Spleen (tissue), 11 donors: ENCODE measurements at regions not wholly inside any gene's neighbourhood (a gene's known extent, or its start where the extent isn't known, plus 50 kb on each side); places are given as distances from the start of the nearest gene placed in this dataset.

Experiments used
- DNase-seq: peaks from one replicate; pipeline ENCODE4 v3.0.0-alpha.2; 2020
- H3K27ac ChIP-seq, 8 donors: fragments of 200-600 bp; sonication (generic) in 7 of 8; 1 replicate in 4 of 8; 2 replicates in 4 of 8; pipeline versions ENCODE4 v1.5.0 to v1.8.0; 2016 to 2021; ENCODE audit warnings: inconsistent platforms in 4 of 8, mild to moderate bottlenecking in 4 of 8, moderate library complexity in 1 of 8
- H3K27me3 ChIP-seq, 7 donors: fragments of 200-600 bp; sonication (generic) in 6 of 7; replicated peaks in 1 of 7; 1 replicate in 4 of 7; 2 replicates in 3 of 7; pipeline versions ENCODE4 v1.5.0 to v1.8.0; 2016 to 2021; ENCODE audit warnings: inconsistent platforms in 3 of 7, mild to moderate bottlenecking in 1 of 7
- H3K36me3 ChIP-seq, 6 donors: fragments of 200-600 bp; sonication (generic) in 5 of 6; 1 replicate in 4 of 6; 2 replicates in 2 of 6; pipeline versions ENCODE4 v1.5.0 to v1.8.0; 2016 to 2021; ENCODE audit warnings: inconsistent platforms in 2 of 6
- H3K4me1 ChIP-seq, 6 donors: fragments of 200-600 bp; sonication (generic) in 5 of 6; 1 replicate in 3 of 6; 2 replicates in 3 of 6; pipeline versions ENCODE4 v1.5.0 to v1.8.0; 2016 to 2021; ENCODE audit warnings: inconsistent platforms in 3 of 6
- H3K4me3 ChIP-seq, 8 donors: fragments of 200-600 bp; sonication (generic) in 7 of 8; 1 replicate in 4 of 8; 2 replicates in 4 of 8; pipeline versions ENCODE4 v1.5.0 to v1.8.0; 2016 to 2021; ENCODE audit warnings: inconsistent platforms in 4 of 8, mild to moderate bottlenecking in 4 of 8, moderate library complexity in 2 of 8
- H3K9me3 ChIP-seq, 8 donors: fragments of 200-600 bp; sonication (generic) in 7 of 8; 1 replicate in 4 of 8; 2 replicates in 4 of 8; pipeline versions ENCODE4 v1.5.0 to v1.8.0; 2016 to 2021; ENCODE audit warnings: inconsistent platforms in 4 of 8
- POLR2A ChIP-seq, 3 donors: fragments of 450-650 bp; IDR thresholded peaks; one replicate each; pipeline ENCODE4 v1.5.1; 2017; ENCODE audit warnings: antibody characterized with exemption in 3 of 3, mild to moderate bottlenecking in 1 of 3
- POLR2AphosphoS5 ChIP-seq, 3 donors: sonication (generic); formaldehyde crosslinking; IDR thresholded peaks; one replicate each; pipeline ENCODE4 v1.5.1; 2017; ENCODE audit warnings: antibody characterized with exemption in 3 of 3
- WGBS, 5 donors: extraction: QIAGEN DNeasy Blood & Tissue Kit in 3 of 5; methylation state at CpG; one replicate each; pipeline versions ENCODE4 v1.1.5 to v1.1.7; 2013 to 2018; 5-methylcytosine and 5-hydroxymethylcytosine counted together
- intact Hi-C: fragments of 100-400 bp; cut with DNase I; formaldehyde crosslinking; loops from one replicate; pipeline ENCODE4 v1.15.0; 2023; ENCODE audit warnings: low total_unique reads
- TF ChIP-seq, protein P1 (sequence below), 11 experiments: fragments of 200-600 bp in 7 of 11; fragments of 450-650 bp in 4 of 11; sonication (generic) in 4 of 11; IDR thresholded peaks in 8 of 11; conservative IDR thresholded peaks in 3 of 11; 1 replicate in 7 of 11; 2 replicates in 4 of 11; pipeline versions ENCODE4 v1.4.0 to v1.8.0; 2016 to 2021; ENCODE audit warnings: antibody characterized with exemption in 11 of 11, inconsistent platforms in 4 of 11, mild to moderate bottlenecking in 1 of 11
- donor health status: healthy with polysubstance abuse.
- donor health status: DM: no; HTN: no; CAD: no; lungs with moderate emphysema.
- donor health status: DM: no; HTN: no; CAD: no.
- donor health status: Bipolar disorder and iron deficiency.
- donor health status: healthy.
- donor health status: DM: no; HTN: no; CAD: no.
- donor health status: DM: yes; HTN: yes; CAD: no.

DNA sequence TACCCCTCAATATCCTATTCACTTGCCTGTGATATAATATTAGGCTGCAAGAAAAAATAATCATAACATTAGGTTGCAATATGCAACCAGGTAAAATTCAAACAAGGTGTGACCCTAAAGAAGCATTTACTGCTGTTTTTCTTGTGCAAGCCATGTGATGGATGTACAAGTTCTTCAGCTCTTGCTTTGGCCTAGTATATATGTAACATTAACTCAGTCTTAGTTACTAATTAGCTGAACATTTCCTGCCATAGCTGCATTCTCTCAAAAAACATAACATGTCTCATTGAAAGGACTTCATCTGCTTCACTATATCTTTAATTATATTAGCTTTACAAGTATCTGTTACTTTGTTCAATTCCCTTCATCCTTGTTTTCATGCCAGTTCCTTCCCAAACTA lies 406.8 kb upstream of the HTR2A start:
- intact Hi-C loops, result no loop called here

DNA sequence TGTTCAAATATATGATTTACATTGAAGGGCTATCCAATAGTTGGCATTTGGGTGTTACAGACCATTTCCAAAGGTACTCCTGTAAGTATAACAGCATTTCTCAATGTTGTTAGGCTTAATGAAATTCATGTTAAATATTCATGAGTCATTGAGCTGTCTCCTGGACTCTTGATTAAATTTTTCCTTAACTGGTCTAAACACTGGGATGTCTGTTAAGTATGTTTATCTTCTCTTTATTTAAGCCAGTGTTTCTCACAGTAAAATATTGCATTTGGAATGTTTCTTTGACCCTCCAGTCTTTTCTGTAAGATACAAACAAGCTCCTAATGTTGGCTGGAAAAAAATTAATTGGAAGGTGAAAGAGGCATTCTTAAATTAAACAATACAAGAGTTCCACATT lies 402.5 kb upstream of the HTR2A start:
- no peak for DNase-seq
- no peaks in the 10 kb centered on the region for H3K4me1 ChIP-seq
- intact Hi-C loops, result no loop called here

More for the DNA sequence above, 406.8 kb upstream of the HTR2A start:
- no peak overlapping the region for H3K4me3 ChIP-seq
- H3K27ac ChIP-seq, result no peak overlapping the region
- no peaks in the 10 kb centered on the region for H3K36me3 ChIP-seq
- no peak for DNase-seq
- H3K9me3 ChIP-seq, result no peaks in the 10 kb centered on the region
- H3K27me3 ChIP-seq, result no peaks in the 10 kb centered on the region
- TF ChIP-seq, protein P1, sequence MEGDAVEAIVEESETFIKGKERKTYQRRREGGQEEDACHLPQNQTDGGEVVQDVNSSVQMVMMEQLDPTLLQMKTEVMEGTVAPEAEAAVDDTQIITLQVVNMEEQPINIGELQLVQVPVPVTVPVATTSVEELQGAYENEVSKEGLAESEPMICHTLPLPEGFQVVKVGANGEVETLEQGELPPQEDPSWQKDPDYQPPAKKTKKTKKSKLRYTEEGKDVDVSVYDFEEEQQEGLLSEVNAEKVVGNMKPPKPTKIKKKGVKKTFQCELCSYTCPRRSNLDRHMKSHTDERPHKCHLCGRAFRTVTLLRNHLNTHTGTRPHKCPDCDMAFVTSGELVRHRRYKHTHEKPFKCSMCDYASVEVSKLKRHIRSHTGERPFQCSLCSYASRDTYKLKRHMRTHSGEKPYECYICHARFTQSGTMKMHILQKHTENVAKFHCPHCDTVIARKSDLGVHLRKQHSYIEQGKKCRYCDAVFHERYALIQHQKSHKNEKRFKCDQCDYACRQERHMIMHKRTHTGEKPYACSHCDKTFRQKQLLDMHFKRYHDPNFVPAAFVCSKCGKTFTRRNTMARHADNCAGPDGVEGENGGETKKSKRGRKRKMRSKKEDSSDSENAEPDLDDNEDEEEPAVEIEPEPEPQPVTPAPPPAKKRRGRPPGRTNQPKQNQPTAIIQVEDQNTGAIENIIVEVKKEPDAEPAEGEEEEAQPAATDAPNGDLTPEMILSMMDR (IDR thresholded peaks at IDR 0.05 in 8 of 11, conservative IDR thresholded peaks at IDR 0.05 in 3 of 11), result no peak
- no peak for TF ChIP-seq POLR2AphosphoS5 (IDR thresholded peaks at IDR 0.05)
- no peak for TF ChIP-seq POLR2A (IDR thresholded peaks at IDR 0.05)
- no peaks in the 10 kb centered on the region for H3K4me1 ChIP-seq

DNA sequence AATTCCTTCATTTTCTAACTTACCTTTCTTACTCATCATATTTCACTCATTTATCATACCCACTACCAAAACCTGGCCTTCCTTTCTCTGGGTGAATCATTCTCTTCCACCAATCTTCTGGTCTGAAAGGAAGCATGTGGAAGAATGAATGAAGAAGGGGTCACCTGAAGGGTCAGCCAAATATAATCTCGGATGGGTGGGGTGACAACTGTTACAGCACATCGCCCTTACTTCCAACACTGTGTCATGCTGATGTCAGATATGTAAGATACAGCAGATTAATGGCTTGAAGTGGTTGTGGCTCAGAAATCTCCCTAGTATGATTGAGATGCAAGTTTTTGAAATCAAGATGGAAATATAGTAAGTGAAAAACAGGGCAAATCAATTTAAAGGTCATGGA lies 401.7 kb upstream of the HTR2A start:
- Histone ChIP-seq H3K27ac (no peak overlapping the region), H3K27me3 (no peaks in the 10 kb centered on the region), H3K4me3 (no peak overlapping the region), H3K9me3 (no peaks in the 10 kb centered on the region), H3K36me3 (no peaks in the 10 kb centered on the region), H3K4me1 (no peaks in the 10 kb centered on the region)
- 59 to 77% (median 68%) methylated on average over 2 of the region's 2 CpGs for WGBS, 5 donors
- TF ChIP-seq, protein P1 (IDR thresholded peaks at IDR 0.05 in 8 of 11, conservative IDR thresholded peaks at IDR 0.05 in 3 of 11), result no peak
- TF ChIP-seq POLR2AphosphoS5 (IDR thresholded peaks at IDR 0.05) (no peak), POLR2A (IDR thresholded peaks at IDR 0.05) (no peak)
- intact Hi-C loops, result no loop called here
- no peak for DNase-seq

More for the DNA sequence above, 402.5 kb upstream of the HTR2A start:
- Histone ChIP-seq H3K27me3 (no peaks in the 10 kb centered on the region), H3K4me3 (no peak overlapping the region), H3K27ac (no peak overlapping the region), H3K36me3 (no peaks in the 10 kb centered on the region), H3K9me3 (no peaks in the 10 kb centered on the region)
- TF ChIP-seq, protein P1 (IDR thresholded peaks at IDR 0.05 in 8 of 11, conservative IDR thresholded peaks at IDR 0.05 in 3 of 11), result no peak
- no peak for TF ChIP-seq POLR2A (IDR thresholded peaks at IDR 0.05)
- TF ChIP-seq POLR2AphosphoS5 (IDR thresholded peaks at IDR 0.05), result no peak

DNA sequence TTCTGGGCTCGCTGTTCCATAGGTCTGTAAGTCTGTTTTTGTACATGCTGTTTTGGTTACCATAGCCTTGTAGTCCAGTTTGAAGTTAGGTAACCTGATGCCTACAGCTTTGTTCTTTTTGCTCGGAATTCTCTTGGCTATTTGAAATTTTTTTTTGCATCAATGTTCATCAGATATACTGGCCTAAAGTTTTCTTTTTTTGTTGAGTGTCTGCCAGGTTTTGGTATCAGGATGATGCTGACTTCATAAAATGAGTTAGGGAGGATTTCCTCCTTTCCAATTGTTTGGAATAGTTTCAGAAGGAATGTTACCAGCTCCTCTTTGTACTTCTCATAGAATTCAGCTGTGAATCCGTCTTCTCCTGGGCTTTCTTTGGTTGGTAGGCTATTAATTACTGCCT lies 397.8 kb upstream of the HTR2A start:
- 50 to 76% (median 73%) methylated on average over 3 of the region's 3 CpGs for WGBS, 5 donors
- H3K27me3 ChIP-seq, result no peaks in the 10 kb centered on the region
- DNase-seq, result no peak
- no peaks in the 10 kb centered on the region for H3K9me3 ChIP-seq
- H3K4me1 ChIP-seq, result no peaks in the 10 kb centered on the region
- H3K4me3 ChIP-seq, result no peak overlapping the region
- H3K27ac ChIP-seq, result no peak overlapping the region
- H3K36me3 ChIP-seq, result no peaks in the 10 kb centered on the region
- no peak for TF ChIP-seq POLR2A (IDR thresholded peaks at IDR 0.05)
- TF ChIP-seq, protein P1 (IDR thresholded peaks at IDR 0.05 in 8 of 11, conservative IDR thresholded peaks at IDR 0.05 in 3 of 11), result no peak
- no peak for TF ChIP-seq POLR2AphosphoS5 (IDR thresholded peaks at IDR 0.05)
- intact Hi-C loops, result no loop called here
